ENCODE measurements at regions not wholly inside any gene's neighbourhood (a gene's known extent, or its start where the extent isn't known, plus 50 kb on each side); places are given as distances from the start of the nearest gene placed in this dataset.

DNA sequence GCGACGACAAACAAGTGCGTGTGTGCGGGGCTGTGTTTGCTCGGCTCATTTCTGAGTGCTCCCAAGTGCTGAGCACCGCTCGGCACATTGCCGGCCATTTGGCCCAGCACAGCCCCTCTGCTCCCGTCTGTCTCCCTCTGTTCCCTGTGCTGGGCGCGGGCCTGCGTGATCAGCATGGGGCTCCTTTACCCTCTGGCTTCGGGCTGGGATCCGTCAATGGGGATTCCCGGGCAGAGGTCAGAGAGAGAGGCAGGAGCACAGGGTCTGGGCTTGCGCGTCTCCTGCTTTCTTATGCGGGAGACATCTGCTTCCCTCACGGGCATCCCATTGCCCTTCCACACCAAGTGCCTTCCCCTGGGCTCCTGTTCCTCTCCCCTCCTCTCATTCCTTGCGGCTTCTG, 234.0 kb downstream of the ACKR3 start:
- DNase-seq = no peak

DNA sequence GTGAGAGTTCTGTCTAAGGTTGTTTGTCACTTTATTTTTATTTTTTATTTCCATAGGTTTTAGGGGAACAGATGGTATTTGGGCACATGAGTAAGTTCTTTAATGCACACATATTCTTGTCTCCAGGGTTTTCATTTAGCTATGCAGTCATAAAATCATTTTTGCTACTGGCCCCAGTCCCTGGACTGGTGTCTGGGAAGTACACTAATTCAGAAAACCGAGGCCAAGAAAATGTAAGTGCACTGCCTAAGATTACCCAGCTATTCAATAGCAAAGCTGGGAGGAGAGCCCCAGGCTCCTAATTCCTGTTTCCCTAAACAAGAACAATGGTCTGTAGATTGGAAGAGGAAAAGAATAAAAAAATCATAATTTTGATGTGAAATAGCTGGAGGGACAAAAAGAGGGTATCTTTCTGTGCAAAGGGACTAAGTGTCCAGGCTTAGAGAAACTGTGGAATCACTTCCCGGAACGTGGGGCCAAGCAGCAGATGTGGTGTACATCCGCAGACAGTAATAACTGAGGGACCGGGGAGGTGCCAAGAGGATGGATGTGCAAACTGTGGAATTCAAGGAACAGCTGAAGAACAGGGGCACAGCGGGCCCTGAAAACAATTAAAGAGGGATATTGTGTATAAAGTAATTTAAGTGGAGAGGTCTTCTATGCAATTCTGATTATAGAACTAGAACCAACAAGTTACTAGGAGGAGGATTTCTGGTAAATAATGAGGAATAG, 236.3 kb downstream of the ACKR3 start:
- DNase-seq = no peak

GRCh38 chr2:236809716-236810115, 240.1 kb downstream of the ACKR3 start:
- no peak for DNase-seq

DNA sequence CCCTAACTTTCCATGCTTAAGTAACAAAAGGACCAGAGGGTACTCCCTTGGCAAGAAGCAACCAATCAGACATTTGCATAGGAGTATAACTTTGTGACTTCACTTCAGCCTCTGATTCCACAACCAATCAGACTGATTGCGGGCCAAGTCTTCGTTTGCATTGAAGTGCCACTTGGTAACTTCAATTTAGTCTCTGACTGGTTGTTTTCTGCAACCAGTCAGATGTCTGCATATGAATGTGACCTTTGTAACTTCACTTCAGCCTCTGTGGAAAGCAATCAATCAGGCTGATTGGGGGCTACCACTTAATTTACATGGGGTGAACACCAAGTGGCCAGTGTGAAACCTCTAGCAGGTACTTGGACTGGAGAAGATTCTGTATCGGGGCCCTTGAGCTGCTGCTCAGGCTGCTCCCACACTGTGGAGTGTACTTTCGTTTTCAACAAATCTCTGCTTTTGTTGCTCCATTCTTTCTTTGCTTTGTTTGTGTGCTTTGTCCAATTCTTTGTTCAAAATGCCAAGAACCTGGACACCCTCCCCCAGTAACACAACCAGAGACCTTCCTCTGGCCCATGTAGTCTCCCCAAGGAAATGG, 241.5 kb downstream of the ACKR3 start:
- no peak for DNase-seq

DNA sequence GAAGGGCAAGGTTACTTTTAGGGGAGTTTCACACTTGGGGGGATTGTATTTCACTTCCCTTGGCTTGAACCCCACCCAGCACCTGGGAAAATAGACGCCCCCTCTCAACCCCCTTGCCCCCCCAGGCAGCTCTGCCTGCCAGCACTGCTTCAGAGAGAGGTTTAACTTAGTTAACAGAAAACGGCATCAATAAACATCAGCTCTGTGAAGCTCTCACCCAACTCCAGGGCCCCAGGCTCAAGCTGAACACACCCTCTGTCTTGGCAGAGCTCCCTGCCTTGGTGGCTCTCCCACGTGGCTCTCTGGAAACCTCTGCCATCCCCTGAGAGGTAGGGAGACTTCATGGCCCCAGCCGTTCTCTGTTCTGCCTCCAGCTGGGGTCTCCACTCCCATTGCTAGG, 244.1 kb downstream of the ACKR3 start:
- DNase-seq = no peak

DNA sequence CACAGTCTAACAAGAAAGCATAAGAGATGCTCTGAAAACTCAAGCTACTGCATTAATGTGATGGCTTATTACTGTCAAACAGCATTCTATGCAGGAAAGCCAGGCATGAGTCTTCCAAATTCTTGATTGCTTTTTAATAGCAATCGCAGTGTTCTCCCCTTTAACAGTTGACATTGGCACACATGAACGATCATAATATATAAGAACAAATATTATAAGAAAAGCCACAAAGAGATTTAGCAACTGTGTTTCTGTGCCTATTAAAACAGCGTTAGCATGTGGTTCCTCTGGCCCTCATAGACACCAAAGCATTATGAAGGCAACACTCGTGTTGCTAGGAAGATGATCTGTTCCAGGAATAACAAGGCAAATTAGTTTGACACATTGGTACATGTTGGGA, 245.0 kb downstream of the ACKR3 start:
- DNase-seq = no peak

- no peak for DNase-seq
Measured at GRCh38 chr2:236815746-236816145, 246.1 kb downstream of the ACKR3 start.

DNA sequence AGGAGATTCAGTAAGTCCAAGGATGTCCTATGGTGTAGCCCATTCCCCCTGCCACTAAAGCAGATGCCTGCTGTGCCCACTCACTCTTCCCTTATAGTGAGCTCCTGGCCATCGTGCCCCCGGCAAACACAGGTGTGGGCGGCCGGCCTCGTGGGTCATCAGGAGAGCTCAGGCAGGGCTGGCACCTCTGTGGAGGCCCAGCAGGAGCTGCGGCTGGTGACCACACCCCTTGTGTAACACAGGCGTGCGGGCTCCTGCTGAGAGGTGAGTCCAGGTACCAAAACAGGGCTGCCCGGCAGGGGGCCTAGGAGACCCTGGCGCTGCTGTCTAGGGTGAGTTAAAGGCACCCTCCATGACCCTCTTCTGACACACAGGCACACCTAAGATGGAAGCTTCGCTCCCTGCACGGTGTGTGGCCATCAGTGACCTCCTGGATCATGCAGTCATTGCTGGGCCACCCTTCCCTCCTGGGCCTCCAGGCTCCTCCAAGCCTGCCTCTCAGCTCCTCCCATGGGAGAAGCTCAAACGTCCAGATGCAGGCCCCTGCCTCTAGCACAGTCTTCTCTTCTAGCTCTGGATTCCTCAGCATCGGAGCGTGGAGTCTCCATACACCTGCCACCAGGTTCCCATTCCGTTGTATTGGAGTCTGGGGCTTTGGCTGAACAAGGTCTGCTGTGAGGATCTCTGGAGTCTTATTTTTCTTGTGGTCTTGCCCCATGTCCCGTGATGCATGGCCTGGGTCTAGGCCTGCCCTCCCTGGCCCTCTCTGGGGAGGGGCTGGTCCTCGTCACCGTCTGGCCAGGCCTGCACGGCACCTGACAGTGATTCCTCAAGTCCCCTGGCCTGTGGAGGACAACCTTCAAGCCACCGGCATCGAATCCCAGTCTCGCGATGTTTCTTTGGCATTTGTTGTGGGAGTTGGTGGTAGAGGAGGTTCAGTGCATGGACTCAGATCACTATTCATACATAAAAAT, 246.9 kb downstream of the ACKR3 start:
- no peak for DNase-seq

- no peak for DNase-seq
Measured at GRCh38 chr2:236818281-236819045, 248.8 kb downstream of the ACKR3 start.

DNA sequence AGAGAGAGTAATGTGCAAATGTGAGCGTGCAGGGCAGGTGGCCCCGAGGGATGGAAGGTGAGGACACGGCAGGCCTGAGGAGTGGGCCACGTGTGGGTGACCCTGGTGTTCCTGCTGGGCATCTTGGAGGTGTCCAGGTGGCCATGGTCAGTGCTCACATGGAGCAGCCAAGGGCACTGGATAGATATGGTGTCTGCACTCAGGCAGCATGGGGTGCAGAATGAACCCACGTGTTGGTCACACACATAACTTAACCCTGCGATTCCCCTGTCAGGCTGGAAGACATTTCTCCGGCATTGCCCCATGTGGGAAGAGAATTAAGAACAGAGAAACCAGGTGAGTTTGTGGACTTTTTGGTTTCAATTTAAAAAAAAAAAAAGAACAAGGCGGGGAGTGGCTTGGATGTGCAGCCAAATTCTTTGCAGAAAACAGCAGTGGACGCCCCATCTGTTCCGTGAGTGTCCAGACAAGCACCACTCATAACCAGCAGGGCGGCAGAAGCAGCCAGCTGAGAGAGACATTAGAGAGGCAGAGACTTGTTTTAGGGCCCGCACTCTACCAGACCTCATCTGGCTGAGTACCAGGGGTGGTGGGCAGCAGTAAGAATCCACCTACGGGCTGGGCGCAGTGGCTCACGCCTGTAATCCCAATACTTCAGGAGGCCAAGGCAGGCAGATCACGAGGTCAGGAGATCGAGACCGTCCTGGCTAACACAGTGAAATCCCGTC, 249.8 kb downstream of the ACKR3 start:
- DNase-seq = no peak

DNA sequence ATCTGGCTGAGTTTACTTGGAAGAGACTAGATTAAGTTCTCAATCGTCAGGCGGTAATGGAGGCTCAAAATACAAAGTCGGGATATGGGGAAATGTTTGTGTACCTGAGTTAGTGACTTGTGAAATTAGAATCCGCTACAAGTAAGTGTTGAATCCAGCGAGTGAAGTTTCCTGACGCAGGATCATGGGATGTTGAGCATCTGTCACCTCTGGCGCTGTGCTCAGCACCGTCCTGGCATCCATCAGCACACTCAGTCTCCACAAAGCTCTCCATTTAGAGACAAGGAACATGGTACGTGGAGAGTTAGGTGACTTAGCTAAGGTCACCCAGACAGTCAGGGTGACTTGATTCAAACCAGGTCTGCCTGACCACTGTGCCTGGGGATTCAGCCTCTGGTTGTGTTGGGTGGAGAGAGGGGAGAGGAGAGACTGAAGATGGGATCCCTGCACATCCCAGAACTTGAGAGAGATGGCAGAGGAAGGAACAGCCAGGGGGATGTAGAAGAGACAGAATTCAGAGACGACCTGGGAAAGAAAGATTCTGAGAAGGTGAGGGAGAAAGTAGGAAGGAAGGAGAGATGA, 251.2 kb downstream of the ACKR3 start:
- DNase-seq = no peak

- no peak for DNase-seq
Measured at GRCh38 chr2:236823041-236823629, 253.5 kb downstream of the ACKR3 start.

GRCh38 chr2:236823963-236824362, 254.3 kb downstream of the ACKR3 start:
- DNase-seq = no peak

GRCh38 chr2:236824836-236825235, 255.2 kb downstream of the ACKR3 start:
- DNase-seq = no peak

DNA sequence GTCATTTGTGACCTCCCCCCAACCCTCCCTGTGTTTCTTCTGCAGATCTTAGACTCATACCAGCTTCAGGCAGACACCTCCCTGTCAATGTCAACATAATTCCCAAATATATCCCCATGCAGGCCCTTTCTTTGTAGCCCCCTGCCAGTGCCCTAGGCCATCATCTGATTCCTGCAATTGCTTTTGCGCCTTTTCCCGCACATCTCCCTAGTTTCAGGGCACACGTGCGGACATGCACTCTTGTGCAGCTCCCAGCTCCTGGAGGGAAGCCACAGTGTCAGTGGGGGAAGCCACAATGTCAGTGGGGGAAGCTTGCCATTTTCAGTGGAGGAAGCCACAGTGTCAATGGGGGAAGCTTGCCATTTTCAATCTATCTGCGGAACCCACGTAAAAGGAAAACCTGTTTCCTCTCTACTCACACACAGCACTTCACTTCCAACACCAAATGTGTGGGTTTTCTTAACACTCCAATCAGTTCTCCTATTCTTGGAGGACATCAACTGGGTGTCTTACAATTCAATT, 256.4 kb downstream of the ACKR3 start:
- DNase-seq = no peak

GRCh38 chr2:236826606-236827156, 257.1 kb downstream of the ACKR3 start:
- DNase-seq = no peak

GRCh38 chr2:236827997-236828396, 257.7 kb upstream of the COPS8 start:
- no peak for DNase-seq

GRCh38 chr2:236828820-236829219, 256.9 kb upstream of the COPS8 start:
- no peak for DNase-seq

GRCh38 chr2:236830926-236831325, 254.8 kb upstream of the COPS8 start:
- DNase-seq = no peak

GRCh38 chr2:236831698-236832097, 254.0 kb upstream of the COPS8 start:
- DNase-seq = no peak

Data from right kidney (tissue), 1 donor.